ENCODE measurements at regions not wholly inside any gene's neighbourhood (a gene's known extent, or its start where the extent isn't known, plus 50 kb on each side); places are given as distances from the start of the nearest gene placed in this dataset.

DNA sequence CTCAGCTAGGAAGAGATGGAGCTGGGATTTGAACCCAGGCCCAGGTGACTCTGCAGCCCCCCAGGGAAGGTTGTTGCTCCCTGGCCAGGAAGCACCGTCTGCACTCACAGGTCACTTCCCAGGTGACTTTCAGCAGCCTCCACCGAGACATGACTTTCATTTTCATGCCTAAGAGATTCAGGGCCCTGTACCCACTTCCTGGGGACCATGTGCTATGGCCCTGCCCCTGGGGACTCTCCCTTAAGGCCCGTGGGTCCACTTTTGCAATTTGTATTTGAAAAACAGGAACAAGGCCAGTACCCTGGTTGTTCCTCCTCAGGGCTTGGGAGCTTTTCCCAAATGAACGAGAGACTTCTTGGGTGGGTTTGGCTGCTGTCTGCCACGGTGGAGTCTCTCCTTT is 191.0 kb downstream of the IRF8 start:
- DNase-seq (ENCODE audit: low read depth in 2 of 2): no peak

DNA sequence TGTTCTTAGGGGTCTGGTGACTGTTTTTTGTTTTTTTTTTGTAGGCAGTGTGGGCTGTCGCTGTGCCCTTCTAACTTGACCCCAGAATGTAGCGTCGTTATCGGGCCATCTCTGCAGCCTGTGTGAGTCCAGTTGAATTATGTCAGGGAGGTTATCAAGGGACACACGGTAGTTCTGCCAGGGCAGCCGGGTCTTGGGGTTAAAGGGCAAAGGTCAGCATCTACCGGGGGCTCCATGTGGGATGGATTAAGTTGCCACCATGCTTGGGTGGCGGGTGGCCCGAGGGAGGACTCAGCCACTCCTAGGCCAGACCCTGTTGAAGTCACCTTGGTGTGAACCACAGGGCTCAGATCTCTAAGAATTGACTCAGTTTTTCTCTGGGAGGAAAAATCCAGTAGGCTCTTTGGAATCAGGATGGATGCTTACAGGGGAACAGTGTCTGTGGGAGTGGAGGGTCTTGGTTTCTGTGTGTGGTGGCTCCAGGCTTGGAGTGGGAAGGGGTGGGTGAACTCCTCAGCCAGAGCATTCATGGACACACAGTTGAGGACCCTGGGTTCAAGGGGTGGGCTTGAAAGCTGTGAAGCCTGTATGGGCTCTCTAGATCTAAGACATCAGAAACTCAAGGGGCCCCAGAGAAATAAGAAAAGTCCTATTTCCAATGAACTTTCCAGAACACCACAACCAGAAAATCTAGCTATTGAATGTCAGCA is 191.7 kb downstream of the IRF8 start:
- no peak for DNase-seq (ENCODE audit: low read depth in 2 of 2)

DNA sequence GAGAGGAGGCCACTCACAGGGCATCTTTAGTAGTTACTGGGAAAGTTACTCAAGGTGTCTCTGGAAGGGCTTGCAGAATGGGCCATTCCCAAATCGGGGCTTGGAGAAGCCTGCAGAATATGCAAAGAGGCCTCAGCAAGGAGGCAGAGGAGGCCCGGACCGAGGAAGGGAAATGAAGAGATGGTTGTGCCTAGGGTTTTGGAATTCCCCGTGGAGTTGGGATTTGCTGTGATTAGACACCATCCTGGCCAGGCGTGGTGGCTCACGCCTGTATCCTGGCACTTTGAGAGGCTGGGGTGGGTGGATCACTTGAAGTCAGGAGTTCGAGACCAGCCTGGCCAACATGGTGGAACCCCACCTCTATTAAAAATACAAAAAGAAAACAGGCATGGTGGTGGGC is 193.0 kb downstream of the IRF8 start:
- no peak for DNase-seq (ENCODE audit: low read depth in 2 of 2)

DNA sequence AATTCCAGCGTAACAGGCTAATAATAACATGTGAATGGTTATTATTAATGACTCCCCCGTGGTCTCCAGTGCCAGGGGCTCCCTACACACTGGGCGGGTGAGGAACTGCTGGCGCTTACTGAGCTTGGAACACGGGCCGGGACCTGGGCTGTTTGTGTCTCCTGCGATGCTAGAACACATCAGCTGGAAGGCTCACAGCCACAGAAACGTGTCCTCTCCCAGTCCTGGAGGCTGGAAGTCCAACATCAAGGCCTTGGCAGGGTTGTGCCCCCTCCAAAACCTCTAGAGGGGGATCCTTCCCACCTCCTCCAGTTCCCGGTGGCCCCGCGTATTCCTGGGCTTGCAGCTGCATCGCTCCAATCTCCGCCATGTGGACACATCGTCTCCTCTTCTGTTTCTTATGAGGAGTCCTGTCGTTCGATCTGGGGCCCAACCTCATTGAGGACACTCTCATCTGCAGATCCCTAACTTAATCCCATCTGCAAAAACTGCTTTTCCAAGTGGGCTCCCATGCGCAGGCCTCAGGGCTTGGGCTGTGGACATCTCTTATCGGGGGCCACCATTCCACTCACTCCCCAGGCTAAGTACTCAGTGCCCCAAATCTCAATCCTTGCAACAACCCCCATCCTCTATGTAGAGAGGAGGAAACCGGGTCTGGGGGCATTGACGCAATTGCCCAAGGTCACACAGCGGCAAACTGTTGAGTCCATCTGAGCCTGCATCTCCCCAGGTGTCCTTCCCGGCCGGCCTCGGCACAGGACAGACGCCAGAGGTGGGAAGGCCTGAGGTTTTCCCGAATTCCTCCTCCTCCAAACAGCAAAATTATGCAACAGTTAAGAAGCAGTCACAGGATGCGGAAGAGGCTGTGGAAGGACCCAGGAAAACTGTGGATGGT is 193.9 kb downstream of the IRF8 start:
- DNase-seq (ENCODE audit: low read depth in 2 of 2): no peak

DNA sequence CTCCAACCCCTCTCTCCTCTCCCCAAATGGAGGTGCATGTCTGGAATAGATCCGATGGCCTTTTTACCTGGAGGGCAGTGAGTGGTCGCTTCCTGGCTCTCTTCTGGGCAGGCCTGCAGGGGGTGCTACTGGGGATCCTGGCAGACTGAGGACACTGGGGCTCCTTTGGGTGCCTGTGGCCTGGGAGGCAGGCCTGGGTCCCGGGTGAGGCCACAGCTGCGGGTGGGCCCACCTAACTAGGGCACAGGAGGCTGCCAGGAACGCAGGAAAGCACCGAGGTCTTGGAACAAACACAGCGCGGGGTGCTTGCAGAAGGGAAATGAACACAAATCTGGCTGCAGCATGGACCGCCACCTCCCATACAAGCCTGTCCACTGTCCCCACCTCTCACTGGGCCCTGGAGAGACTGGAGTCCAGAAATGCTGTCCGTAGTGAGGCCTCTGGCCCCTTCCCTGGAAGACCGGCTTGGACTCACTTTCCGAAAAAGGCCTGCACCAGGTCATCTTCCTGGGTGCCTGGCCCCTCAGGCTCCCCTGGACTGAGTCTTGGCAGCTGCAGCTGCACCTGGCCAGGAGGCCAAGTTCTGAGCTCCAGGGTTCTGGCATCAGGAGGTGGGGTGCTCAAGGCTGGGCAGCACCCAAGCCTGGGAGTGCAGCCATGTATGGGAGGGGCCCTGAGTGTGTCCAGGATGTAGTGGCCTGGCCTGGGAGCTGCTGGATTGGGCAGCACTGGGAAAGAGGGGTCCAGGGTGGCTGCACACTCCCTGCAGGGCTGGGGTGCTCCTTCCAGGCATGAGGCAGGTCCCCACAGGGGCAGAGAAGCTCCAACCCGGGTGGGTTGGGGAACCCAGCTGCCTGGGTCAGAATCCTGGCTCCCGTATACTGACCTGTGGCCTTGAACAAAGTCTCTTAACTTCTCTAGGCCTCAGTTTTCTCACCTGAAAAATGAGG is 195.1 kb downstream of the IRF8 start:
- DNase-seq (ENCODE audit: low read depth in 2 of 2): no peak

DNA sequence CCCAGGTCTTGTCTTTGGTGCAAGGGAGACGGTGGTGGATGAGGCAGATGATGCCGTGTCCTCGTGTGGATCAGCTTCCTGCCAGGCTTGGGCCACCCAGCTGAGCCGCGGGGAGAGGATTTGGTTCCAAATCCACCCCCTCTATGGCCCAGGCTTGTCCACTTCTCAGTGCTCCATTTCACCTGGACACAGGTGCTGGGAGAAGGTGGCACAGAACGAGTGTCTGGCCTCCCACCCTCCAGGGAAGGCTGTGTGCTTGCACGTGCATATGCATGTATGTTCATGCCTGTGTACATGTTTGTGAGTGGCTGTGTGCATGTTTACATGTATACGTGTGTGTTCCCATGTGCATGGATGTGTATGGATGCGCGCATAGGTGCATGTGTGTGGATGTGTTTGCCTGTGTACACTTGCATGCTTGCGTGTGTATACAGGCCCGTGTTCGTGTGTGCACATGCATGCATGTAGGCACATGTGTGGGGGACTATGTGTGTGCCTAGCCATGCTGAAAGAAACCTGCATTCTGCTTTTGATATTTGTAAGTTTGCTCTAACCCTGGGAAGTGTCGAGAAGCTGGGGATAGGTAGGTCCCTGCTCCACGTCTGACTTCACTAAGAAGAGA is 196.3 kb downstream of the IRF8 start:
- DNase-seq (ENCODE audit: low read depth in 2 of 2): no peak

DNA sequence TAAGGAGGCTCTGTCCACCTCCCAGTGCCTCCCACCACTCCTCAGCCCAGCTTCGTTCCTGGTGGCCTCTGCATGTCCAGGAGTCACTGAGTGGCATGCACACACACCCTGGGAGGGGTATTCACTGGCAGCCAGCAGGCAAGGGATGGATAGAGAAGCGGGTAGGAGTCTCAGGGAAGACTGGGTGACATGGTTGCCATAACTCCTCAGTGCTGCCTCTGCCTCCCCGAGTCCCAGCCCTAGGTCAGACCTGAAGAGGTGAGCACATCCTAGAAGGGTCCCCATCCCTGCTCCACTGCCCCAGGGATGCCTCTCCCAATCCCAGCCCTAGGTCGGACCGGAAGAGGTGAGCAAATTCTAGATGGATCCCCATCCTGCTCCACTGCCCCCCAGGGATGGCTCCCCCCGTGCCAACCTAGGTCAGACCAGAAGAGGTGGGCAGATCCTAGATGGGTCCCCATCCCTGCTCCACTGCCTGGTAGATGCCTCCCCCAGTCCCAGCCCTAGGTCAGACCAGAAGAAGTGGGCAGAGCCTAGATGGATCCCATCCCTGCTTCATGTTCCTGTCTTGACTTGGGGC is 197.0 kb downstream of the IRF8 start:
- DNase-seq (ENCODE audit: low read depth in 2 of 2): no peak

DNA sequence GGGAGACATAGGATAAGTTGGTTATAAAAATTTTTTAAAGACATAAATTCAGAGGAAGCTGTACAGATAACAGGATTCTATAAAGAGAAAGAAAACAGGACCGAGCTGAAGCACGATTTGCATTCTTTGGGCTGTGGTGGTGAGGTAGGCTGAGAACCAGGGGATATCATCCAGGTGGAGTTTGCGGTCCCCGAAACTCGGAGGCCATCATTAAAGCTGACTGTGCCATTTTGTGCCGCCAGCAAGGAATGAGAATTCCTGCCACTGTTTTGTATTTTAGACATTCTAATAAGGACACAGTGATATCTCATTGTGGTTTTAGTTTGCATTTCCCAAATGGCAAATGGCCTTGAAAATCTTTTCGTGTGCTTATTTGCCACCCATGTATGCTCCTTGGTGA is 197.9 kb downstream of the IRF8 start:
- DNase-seq (ENCODE audit: low read depth in 2 of 2): no peak

DNA sequence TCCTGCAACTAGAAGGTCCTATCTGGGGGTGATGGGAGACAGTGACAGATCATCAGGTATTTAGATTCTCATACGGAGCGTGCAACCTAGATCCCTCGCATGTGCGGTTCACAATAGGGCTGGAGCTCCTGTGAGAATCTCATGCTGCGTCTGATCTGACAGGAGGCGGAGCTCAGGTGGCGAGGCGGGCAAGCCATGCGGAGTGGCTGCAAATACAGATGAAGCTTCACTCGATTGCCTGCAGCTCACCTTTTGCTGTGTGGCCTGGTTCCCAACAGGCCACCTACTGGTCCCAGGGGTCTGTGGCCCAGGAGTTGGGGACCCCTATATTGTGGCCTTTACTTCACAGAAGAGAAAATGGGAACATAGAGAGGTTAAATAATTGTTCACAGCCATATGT is 200.4 kb downstream of the IRF8 start:
- no peak for DNase-seq (ENCODE audit: low read depth in 2 of 2)

DNA sequence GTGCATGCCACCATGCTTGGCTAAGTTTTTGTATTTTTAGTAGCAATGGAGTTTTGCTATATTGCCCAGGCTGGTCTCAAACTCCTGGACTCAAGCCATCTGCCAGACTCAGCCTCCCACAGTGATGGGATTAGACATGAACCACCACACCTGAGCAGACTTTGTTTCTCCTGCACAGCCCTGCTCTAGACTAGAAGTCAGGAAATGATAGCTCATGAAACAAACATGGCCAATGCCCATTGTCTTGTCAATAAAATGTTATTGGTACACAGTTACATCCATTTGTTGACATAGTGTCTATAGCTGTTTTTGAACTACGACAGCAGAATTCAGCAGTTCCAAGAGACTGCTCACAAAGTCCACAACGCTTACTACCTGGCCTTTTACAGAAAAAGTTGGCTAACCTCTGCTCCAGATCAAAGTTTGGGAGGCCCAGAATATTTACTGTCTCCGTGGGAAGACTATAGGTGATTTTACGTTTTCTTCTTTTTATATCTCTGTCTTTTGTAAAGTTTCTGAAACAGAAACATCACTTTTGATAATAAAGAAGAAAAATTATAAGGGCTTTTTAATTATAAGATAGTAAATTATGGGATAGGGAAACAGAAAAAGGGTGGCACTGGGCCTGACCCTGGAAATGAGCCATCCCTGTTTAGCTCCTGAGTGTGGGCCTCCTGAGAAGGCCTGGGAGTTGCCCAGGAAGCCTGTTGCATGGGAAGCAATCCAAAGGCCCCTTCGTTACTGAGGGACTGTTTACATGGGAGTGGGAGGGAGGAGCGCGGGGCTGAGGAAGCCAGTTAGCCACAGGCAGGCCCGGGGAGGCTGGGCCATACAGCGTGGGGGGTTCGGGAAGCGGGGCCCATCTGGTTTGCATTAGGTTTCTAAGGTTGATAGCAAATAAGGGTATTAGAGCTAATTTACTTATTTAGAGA is 201.5 kb downstream of the IRF8 start:
- no peak for DNase-seq (ENCODE audit: low read depth in 2 of 2)

DNA sequence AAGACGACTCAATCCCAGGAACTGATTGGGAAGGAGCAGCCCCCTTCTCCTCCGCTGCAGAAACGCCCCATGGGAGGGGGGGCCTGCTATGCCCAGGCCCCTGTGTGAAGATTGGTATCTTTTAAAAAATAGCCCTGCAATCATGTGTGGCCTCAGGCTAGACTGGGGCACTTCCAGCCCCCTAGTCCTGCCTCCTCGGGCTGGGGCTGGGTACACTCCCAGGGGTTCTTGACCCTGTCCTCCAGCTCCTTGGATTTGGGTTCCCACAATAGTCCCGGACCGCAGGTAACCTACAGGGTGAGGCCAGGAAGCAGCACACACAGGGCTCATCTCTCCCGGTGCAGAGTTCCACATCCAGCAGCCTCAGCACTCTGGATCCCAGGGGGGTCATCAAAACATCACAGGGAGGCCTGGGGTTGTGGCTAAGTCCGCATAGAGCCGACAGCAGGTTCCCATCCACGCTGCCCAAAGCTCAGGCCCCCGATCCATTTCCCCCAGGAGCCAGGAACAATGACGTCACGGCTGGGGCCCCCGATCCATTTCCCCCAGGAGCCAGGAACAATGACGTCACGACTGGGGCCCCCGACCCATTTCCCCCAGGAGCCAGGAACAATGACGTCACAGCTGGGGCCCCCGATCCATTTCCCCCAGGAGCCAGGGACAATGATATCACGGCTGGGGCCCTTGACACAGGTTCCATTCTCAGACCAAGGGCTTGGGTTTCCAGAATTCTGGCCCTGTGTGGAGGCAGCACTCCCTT is 202.4 kb downstream of the IRF8 start:
- DNase-seq (ENCODE audit: low read depth in 2 of 2): no peak

DNA sequence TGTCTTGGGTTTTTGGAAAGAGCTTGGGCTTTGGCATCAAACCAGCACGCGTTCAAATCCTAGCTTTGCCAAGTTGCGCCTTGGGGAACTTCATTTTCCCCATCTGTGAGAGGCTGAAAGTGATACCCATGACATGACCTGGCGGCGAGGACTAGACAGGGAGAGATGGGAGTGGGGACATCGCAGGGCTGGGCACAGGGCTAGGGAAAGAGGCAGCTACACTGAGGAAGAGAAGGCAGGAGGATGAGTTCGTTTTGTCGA is 202.9 kb downstream of the IRF8 start:
- DNase-seq (ENCODE audit: low read depth in 2 of 2): no peak

DNA sequence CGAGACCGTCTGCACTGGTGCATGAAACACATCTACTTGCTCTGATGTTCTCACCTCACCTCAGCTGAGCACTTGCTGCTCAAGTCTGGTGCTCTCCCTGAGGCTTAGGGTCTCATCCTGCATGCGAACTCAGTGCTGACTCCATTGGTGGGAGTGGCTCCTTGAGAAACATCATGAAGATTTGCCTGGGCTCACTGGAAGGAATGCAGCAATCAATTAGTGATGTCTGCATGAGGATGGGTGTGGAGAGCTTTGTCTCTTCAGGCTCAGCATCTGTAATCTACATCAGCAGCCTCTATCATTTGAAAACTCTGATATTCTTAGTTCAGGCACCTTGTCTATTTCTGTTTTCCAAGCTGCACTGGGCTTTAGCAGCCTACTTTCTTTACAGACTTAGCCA is 204.4 kb downstream of the IRF8 start:
- DNase-seq (ENCODE audit: low read depth in 2 of 2): no peak

DNA sequence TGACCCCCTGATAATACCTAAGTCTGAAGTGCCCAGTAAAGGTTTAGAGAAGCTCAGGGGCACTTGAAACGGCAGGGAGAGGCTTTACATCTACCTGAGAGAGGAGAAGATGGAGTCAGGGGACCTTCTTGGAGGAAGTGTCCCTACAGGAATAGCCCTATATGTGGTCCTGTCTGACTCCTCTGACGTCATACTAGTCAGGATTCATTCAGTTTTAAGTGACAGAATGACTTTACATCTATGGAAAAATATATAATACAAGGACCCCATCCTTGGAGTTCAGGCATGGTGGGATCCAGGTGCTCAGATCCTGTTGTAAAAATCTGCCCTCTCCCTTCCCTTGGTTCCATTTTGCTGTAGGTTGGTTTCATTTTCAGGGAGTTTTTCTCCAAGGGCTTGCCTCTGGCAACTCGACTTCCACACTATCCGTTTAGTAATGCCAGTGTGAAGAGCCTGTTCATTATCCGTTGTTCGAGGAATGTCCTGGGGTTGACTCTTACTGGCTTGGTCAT is 205.6 kb downstream of the IRF8 start:
- no peak for DNase-seq (ENCODE audit: low read depth in 2 of 2)

DNA sequence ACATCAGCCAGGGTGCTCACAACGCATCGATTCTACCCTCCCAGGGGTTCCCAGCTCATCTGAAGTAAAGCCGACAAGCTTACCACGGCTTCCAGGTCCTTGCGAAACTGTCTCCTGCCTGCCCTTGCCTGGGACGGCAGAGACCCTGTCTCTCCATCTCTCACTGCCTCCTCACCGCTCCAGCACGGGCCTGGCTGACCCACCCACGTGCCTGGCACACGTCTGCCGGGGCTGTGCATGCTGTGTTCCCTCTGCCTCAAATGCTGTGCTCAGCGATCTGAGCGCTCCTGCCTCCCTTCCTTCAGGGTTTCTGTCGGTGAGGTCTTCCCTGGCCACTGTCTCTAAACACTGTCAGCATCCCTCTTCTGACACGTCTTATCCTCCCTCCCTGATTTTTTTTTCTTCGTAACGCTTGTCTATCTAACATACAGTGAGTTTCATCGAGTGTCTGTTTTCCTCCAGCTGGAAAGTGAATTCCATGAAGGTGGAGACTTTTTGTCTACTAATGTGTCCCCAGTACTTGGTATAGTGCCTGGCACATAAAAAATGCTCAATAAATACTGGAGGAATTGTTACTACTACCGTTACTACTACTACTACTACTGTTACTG is 208.4 kb downstream of the IRF8 start:
- no peak for DNase-seq (ENCODE audit: low read depth in 2 of 2)

DNA sequence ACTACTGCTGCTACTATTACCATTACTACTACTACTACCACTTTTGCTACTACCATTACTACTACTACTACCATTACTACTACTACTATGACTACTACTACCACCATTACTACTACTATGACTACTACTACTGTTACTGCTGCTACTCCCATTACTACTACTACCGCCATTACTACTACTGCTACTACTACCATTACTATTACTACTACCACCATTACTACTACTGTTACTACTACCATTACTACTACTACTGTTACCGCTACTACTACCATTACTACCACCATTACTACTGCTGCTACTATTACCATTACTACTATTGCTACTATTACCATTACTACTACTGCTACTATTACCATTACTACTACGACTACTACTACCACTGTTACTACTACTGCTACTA is 209.1 kb downstream of the IRF8 start:
- no peak for DNase-seq (ENCODE audit: low read depth in 2 of 2)

DNA sequence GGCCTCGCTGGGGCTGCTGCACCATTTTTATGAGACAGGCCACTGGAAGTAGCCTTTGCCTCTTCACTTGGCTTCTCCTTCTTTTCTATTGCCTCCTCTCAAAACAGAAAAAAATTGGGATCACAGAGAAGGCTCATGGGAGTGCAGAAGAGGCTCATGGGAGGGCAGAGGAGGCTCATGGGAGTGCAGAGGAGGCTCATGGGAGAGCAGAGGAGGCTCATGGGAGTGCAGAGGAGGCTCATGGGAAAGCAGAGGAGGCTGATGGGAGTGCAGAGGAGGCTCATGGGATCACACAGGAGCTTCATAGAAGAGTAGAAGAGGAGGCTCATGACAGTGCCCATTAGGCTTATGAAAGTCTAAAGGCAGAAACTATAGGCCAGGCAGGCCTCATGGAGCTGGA is 211.2 kb downstream of the IRF8 start:
- no peak for DNase-seq (ENCODE audit: low read depth in 2 of 2)

DNA sequence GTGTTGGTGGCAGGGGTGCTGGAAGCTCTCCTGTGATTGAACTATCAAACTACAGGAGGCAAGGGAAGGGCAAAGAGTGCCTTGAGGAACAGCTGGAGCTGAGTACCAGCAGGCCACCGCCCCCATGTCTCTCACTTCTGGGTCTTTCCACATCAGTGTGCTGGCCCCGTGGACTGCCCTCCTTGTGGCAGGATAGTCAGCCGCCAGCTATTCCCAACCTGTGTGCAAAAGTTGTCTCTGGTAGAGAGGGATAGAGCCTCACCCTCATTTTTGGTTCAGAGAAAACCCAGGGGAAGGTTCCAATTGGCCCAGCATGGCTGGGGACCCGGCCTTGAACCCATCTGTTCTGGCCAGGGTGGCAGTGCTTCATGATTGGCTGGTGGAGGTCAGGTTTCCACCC is 211.8 kb downstream of the IRF8 start:
- DNase-seq (ENCODE audit: low read depth in 2 of 2): no peak

DNA sequence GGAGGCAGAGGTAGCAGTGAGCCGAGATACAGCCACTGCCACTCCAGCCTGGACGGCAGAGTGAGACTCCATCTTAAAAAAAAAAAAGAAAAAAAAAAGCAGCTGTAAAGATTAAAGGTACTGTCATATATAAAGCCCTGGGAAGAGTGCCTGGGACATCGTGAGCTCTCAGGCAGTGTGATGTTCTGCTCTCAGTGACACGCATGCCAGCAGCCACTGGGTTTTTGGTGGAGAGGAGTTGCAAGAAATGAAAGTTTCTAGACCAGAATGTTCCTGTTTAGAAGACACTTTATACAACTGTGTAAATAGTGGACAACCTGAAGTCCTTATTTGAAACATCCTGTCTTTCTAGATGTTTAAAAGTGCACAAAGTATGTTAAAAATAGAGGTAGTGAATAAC is 213.2 kb downstream of the IRF8 start:
- no peak for DNase-seq (ENCODE audit: low read depth in 2 of 2)

All from stimulated activated CD8-positive, alpha-beta memory T cell treated with anti-CD3 and anti-CD28 coated beads, Interleukin-7, amount 100 ng/mL, for 1 hour (primary cell).